Mucosa of descending colon (tissue), 3 donors: ENCODE measurements at regions not wholly inside any gene's neighbourhood (a gene's known extent, or its start where the extent isn't known, plus 50 kb on each side); places are given as distances from the start of the nearest gene placed in this dataset.

Source experiments
- ATAC-seq: fragments of 200-7000 bp; cut with Tn5 transposase; one replicate; pipeline ENCODE4 v1.9.1; 2020; ENCODE audit warnings: mild to moderate bottlenecking, moderate library complexity
- DNase-seq, 3 donors: peaks; one replicate each; pipeline ENCODE4 v3.0.0-alpha.2; 2020
- H3K36me3 ChIP-seq: fragments of 200-600 bp; one replicate; pipeline ENCODE4 v1.8.0; 2021; ENCODE audit warnings: low read depth, mild to moderate bottlenecking
- H3K4me1 ChIP-seq: fragments of 200-600 bp; one replicate; pipeline ENCODE4 v1.8.0; 2021; ENCODE audit warnings: low read depth, mild to moderate bottlenecking
- H3K4me3 ChIP-seq: fragments of 200-600 bp; one replicate; pipeline ENCODE4 v1.8.0; 2021; ENCODE audit warnings: mild to moderate bottlenecking
- H3K9me3 ChIP-seq: fragments of 200-600 bp; one replicate; pipeline ENCODE4 v1.8.0; 2021; ENCODE audit warnings: mild to moderate bottlenecking
- CTCF ChIP-seq: fragments of 200-600 bp; IDR thresholded peaks from one replicate; pipeline ENCODE4 v1.8.0; 2022; ENCODE audit warnings: antibody characterized with exemption, mild to moderate bottlenecking
- intact Hi-C, 2 donors: fragments of 100-400 bp; cut with DNase I in 1 of 2; cut with micrococcal nuclease in 1 of 2; formaldehyde crosslinking; loops; one replicate each; pipeline versions ENCODE4 v1.11.0 to v1.11.1; 2022; cut with DNase I, micrococcal nuclease
- donor health status: DM: no; HTN: no; CAD: no; lungs with moderate emphysema.
- donor health status: DM: no; HTN: no; CAD: no.
- donor health status: DM: no; HTN: yes; CAD: no.

GRCh38 chr12:24455811-24456210, 493.1 kb downstream of the BCAT1 start:
- DNase-seq (no peak), ATAC-seq (no peak)
- Histone ChIP-seq H3K4me3 (no peak overlapping the region), H3K36me3 (no peaks in the 10 kb centered on the region), H3K9me3 (no peaks in the 10 kb centered on the region), H3K4me1 (no peaks in the 10 kb centered on the region)
- TF ChIP-seq CTCF, result no peak
- intact Hi-C loops, result no loop called here

- no peak for TF ChIP-seq CTCF
- no peaks in the 10 kb centered on the region for H3K36me3 ChIP-seq
- no peaks in the 10 kb centered on the region for H3K4me1 ChIP-seq
- no peak for ATAC-seq
- intact Hi-C loops, result no loop called here
- no peak for DNase-seq
- H3K9me3 ChIP-seq, result no peaks in the 10 kb centered on the region
- H3K4me3 ChIP-seq, result no peak overlapping the region
Measured at GRCh38 chr12:24447678-24448077, 498.2 kb upstream of the SOX5 start.

DNA sequence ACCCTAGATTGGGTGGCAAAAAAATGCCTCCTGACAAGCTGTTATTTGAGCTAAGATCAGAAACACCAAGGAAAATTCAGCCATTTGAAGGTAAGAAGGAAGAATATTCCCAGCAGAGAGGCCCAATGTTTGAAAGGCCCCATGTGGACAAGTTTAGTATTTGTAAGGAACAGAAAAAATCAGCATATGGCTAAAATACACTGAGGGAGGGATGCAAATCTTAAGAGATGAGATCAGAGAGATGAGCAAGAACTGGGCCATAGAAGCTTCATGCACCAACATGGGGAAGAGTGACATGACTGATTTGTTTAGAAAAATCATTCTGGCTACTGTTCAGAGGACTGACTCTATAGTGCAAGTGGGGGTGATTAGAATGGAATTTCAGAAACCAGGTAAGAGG, 496.8 kb upstream of the SOX5 start:
- intact Hi-C loops, result no loop called here
- Histone ChIP-seq H3K9me3 (no peaks in the 10 kb centered on the region), H3K36me3 (no peaks in the 10 kb centered on the region), H3K4me1 (no peaks in the 10 kb centered on the region), H3K4me3 (no peak overlapping the region)
- TF ChIP-seq CTCF, result no peak
- ATAC-seq, result no peak
- no peak for DNase-seq

DNA sequence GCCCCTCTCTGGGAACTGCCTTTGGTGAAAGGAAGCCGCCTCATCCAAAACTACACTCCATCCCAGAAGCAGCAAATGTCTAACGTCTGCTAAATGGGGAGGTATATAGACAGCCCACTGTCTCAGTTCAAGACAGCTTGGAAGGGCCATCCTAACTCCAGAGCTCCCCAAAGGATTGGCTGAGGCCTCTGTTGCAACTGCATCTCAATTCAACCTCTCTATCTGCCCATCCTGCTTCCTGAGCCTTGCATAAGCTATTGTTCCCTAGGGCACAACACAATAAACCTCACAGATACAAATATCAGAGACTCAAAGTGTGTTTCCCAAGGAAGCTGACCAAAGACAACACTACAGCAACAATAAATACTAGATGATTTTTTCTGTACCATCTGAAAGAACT, 495.2 kb upstream of the SOX5 start:
- no peak for ATAC-seq
- TF ChIP-seq CTCF, result no peak
- Histone ChIP-seq H3K36me3 (no peaks in the 10 kb centered on the region), H3K9me3 (no peaks in the 10 kb centered on the region), H3K4me3 (no peak overlapping the region), H3K4me1 (no peaks in the 10 kb centered on the region)
- no peak for DNase-seq
- intact Hi-C loops, result no loop called here

DNA sequence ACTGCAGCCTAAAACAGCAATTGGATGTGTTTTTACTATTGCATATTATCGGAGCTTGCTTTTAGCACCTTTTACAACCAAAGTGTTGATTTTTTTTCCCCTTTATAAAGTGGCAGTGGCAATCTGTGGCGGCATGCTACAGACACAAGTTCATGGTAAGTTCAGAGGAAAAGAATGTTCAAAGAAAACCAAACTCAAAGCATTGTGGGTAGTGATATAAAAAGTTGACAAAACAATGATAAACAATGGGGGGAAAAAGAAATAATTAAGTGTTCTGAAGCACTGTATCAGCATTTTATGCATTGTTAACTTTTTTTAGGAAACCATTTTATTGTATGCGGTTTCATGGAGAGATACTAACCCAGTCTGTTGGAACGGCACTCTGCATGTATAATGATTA, 492.0 kb upstream of the SOX5 start:
- ATAC-seq, result no peak

More for the DNA sequence above, 492.0 kb upstream of the SOX5 start:
- TF ChIP-seq CTCF, result no peak
- intact Hi-C loops, result no loop called here
- no peaks in the 10 kb centered on the region for H3K36me3 ChIP-seq
- no peak overlapping the region for H3K4me3 ChIP-seq
- H3K4me1 ChIP-seq, result no peaks in the 10 kb centered on the region
- no peak for DNase-seq
- no peaks in the 10 kb centered on the region for H3K9me3 ChIP-seq
